Chondrocyte (in vitro differentiated cells): ENCODE measurements at regions not wholly inside any gene's neighbourhood (a gene's known extent, or its start where the extent isn't known, plus 50 kb on each side); places are given as distances from the start of the nearest gene placed in this dataset.

Experiments used
- DNase-seq: peaks from one replicate; pipeline ENCODE4 v3.0.0; 2021; ENCODE audit warnings: mixed read lengths, low spot score
- H3K27ac Mint-ChIP-seq: one replicate; pipeline ENCODE4 v1.8.0; 2021; ENCODE audit warnings: mild to moderate bottlenecking, moderate library complexity, mixed read lengths; ENCODE audit not compliant: unreplicated experiment
- H3K27me3 Mint-ChIP-seq: 2 replicates; pipeline ENCODE4 v1.8.0; 2021; ENCODE audit warnings: low read depth, mixed read lengths
- H3K36me3 Mint-ChIP-seq: 2 replicates; pipeline ENCODE4 v1.8.0; 2021; ENCODE audit warnings: low read depth, mixed read lengths
- H3K4me1 Mint-ChIP-seq: 2 replicates; pipeline ENCODE4 v1.8.0; 2021; ENCODE audit warnings: low read depth, mild to moderate bottlenecking, mixed read lengths
- H3K4me3 Mint-ChIP-seq: one replicate; pipeline ENCODE4 v1.8.0; 2021; ENCODE audit warnings: mild to moderate bottlenecking, moderate library complexity, mixed read lengths; ENCODE audit not compliant: unreplicated experiment
- H3K9me3 Mint-ChIP-seq: 2 replicates; pipeline ENCODE4 v1.8.0; 2021; ENCODE audit warnings: low read depth, mixed read lengths
- CTCF ChIP-seq: fragments of 200-600 bp; sonication (generic); IDR thresholded peaks from 2 replicates; pipeline ENCODE4 v1.5.0; 2021; ENCODE audit warnings: antibody characterized with exemption, mild to moderate bottlenecking, moderate library complexity

GRCh38 chr1:228985661-228986060, 250.4 kb downstream of the RHOU start:
- Mint-ChIP-seq H3K4me1 (peaks cover 6% of the 10 kb centered on the region), H3K4me3 (no peak overlapping the region), H3K9me3 (peaks cover 2% of the 10 kb centered on the region), H3K27ac (no peak overlapping the region), H3K36me3 (peaks cover 2% of the 10 kb centered on the region), H3K27me3 (peaks cover 3% of the 10 kb centered on the region)
- no peak for TF ChIP-seq CTCF
- DNase-seq, result no peak

GRCh38 chr1:228986093-228986904, 251.0 kb downstream of the RHOU start:
- no peak for DNase-seq
- peaks cover 2% of the 10 kb centered on the region for H3K9me3 Mint-ChIP-seq
- peaks cover 6% of the 10 kb centered on the region for H3K4me1 Mint-ChIP-seq
- no peak overlapping the region for H3K4me3 Mint-ChIP-seq
- peaks cover 2% of the 10 kb centered on the region for H3K36me3 Mint-ChIP-seq
- no peak for TF ChIP-seq CTCF
- peaks cover 3% of the 10 kb centered on the region for H3K27me3 Mint-ChIP-seq
- no peak overlapping the region for H3K27ac Mint-ChIP-seq

- peaks cover 3% of the 10 kb centered on the region for H3K27me3 Mint-ChIP-seq
- no peak for TF ChIP-seq CTCF
These were observed 252.0 kb downstream of the RHOU start for GRCh38 chr1:228987286-228987685.

GRCh38 chr1:228987736-228988506, 252.6 kb downstream of the RHOU start:
- Mint-ChIP-seq H3K27ac (no peak overlapping the region), H3K36me3 (peaks cover 2% of the 10 kb centered on the region), H3K4me3 (no peak overlapping the region), H3K9me3 (peaks cover 2% of the 10 kb centered on the region), H3K4me1 (peaks cover 6% of the 10 kb centered on the region), H3K27me3 (peaks cover 3% of the 10 kb centered on the region)
- DNase-seq, result no peak
- no peak for TF ChIP-seq CTCF

More at GRCh38 chr1:228987286-228987685, 252.0 kb downstream of the RHOU start:
- no peak for DNase-seq
- H3K9me3 Mint-ChIP-seq, result peaks cover 2% of the 10 kb centered on the region
- H3K4me1 Mint-ChIP-seq, result peaks cover 6% of the 10 kb centered on the region
- H3K36me3 Mint-ChIP-seq, result peaks cover 2% of the 10 kb centered on the region
- H3K27ac Mint-ChIP-seq, result no peak overlapping the region
- no peak overlapping the region for H3K4me3 Mint-ChIP-seq

DNA sequence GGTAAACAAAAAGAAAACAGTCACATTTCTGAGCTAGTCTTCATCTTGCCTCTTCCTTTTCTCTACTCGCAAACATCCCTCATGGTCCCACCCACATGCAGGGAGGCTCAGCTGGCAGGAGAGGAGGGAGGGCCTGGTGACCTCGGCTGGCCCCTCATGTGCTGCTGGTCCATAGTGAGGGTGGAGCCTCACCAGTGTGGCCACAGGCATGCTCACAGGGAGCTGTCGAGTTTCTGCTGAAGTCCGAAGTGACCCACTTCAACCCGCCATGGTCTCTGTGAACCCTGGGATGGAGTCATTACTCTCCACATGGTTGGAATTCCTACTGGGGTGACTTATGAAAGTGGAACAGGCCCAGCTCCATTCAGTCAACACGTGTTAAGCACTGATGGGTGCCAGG, 253.4 kb downstream of the RHOU start:
- H3K4me1 Mint-ChIP-seq, result peaks cover 6% of the 10 kb centered on the region
- H3K9me3 Mint-ChIP-seq, result peaks cover 2% of the 10 kb centered on the region
- H3K4me3 Mint-ChIP-seq, result no peak overlapping the region
- H3K27ac Mint-ChIP-seq, result no peak overlapping the region
- H3K36me3 Mint-ChIP-seq, result peaks cover 2% of the 10 kb centered on the region
- no peak for TF ChIP-seq CTCF
- H3K27me3 Mint-ChIP-seq, result peaks cover 3% of the 10 kb centered on the region
- DNase-seq, result no peak
